Body of pancreas (tissue), 4 donors: ENCODE measurements at regions not wholly inside any gene's neighbourhood (a gene's known extent, or its start where the extent isn't known, plus 50 kb on each side); places are given as distances from the start of the nearest gene placed in this dataset.

Experiments used
- ATAC-seq: fragments of 150-250 bp; one replicate; pipeline ENCODE4 v1.9.1; 2016
- DNase-seq, 4 donors: peaks; one replicate each; pipeline ENCODE4 v3.0.0-alpha.2; 2019
- H3K27ac ChIP-seq, 4 donors: fragments of 200-600 bp; sonication (generic); 1 replicate in 3 of 4; 2 replicates in 1 of 4; pipeline versions ENCODE4 v1.5.1 to v1.6.1; 2016 to 2019; ENCODE audit warnings: mild to moderate bottlenecking in 1 of 4, mixed read lengths in 1 of 4, moderate library complexity in 1 of 4
- H3K27me3 ChIP-seq, 2 donors: fragments of 200-600 bp; sonication (generic); one replicate each; pipeline ENCODE4 v1.6.0; 2016; ENCODE audit warnings: mild to moderate bottlenecking in 1 of 2
- H3K36me3 ChIP-seq, 2 donors: fragments of 200-600 bp; sonication (generic); replicated peaks in 1 of 2; 2 replicates each; pipeline ENCODE4 v1.5.1; 2016; ENCODE audit warnings: low read depth in 2 of 2; ENCODE audit not compliant: insufficient read depth in 1 of 2
- H3K4me1 ChIP-seq: fragments of 200-600 bp; sonication (generic); one replicate; pipeline ENCODE4 v1.6.0; 2016
- H3K4me3 ChIP-seq, 2 donors: fragments of 200-600 bp; sonication (generic); 1 replicate in 1 of 2; 2 replicates in 1 of 2; pipeline ENCODE4 v1.5.1; 2016 to 2019
- H3K9me3 ChIP-seq, 3 donors: fragments of 200-600 bp; sonication (generic); 1 replicate in 2 of 3; 2 replicates in 1 of 3; pipeline ENCODE4 v1.5.1; 2016
- CTCF ChIP-seq, 7 experiments: fragments of 450-650 bp in 4 of 7; fragments of 200-600 bp in 3 of 7; sonication (generic) in 3 of 7; IDR thresholded peaks; one replicate each; pipeline ENCODE4 v1.5.1; 2016 to 2019; ENCODE audit warnings: antibody characterized with exemption in 7 of 7
- POLR2A ChIP-seq, 3 donors: fragments of 450-650 bp; IDR thresholded peaks; one replicate each; pipeline ENCODE4 v1.6.1; 2016; ENCODE audit warnings: antibody characterized with exemption in 3 of 3, mild to moderate bottlenecking in 2 of 3
- WGBS, 2 donors: methylation state at CpG; one replicate each; pipeline ENCODE4 v1.1.5; 2017; 5-methylcytosine and 5-hydroxymethylcytosine counted together
- intact Hi-C: fragments of 100-400 bp; cut with DNase I; formaldehyde crosslinking; loops from one replicate; pipeline ENCODE4 v1.15.1; 2023

GRCh38 chr1:234965111-234965510 is 163.5 kb downstream of the TOMM20 start:
- no peak for ATAC-seq
- no peaks in the 10 kb centered on the region for H3K9me3 ChIP-seq
- H3K4me1 ChIP-seq = peaks cover 66% of the 10 kb centered on the region
- no peak overlapping the region for H3K4me3 ChIP-seq
- no peaks in the 10 kb centered on the region for H3K27me3 ChIP-seq
- intact Hi-C loops = no loop called here
- H3K27ac ChIP-seq = peak overlapping the region in 3 of 4 donors; percentile 53 to 96 (median 94)
- no peaks in the 10 kb centered on the region for H3K36me3 ChIP-seq
- DNase-seq = peak in 1 of 4 donors; percentile 15
- TF ChIP-seq POLR2A (IDR thresholded peaks at IDR 0.05) (no peak), CTCF (IDR thresholded peaks at IDR 0.05) (no peak)

GRCh38 chr1:234963904-234964702 is 164.5 kb downstream of the TOMM20 start:
- TF ChIP-seq POLR2A (IDR thresholded peaks at IDR 0.05) (no peak), CTCF (IDR thresholded peaks at IDR 0.05) (peak in 1 of 7 experiments; percentile 21)
- DNase-seq (peak; percentile 68 to 88 (median 79)), ATAC-seq (no peak)
- no peaks in the 10 kb centered on the region for H3K36me3 ChIP-seq
- no peaks in the 10 kb centered on the region for H3K27me3 ChIP-seq
- no peaks in the 10 kb centered on the region for H3K9me3 ChIP-seq
- peak overlapping the region; percentile 81 to 96 (median 94) for H3K27ac ChIP-seq
- intact Hi-C loops = no loop called here
- WGBS, 2 donors = 12 to 21% methylated on average over 15 of the region's 15 CpGs
- no peak overlapping the region for H3K4me3 ChIP-seq
- H3K4me1 ChIP-seq = peaks cover 66% of the 10 kb centered on the region

GRCh38 chr1:234963180-234963903 is 165.3 kb downstream of the TOMM20 start:
- Histone ChIP-seq H3K4me1 (peaks cover 70% of the 10 kb centered on the region), H3K27ac (peak overlapping the region; percentile 81 to 96 (median 94)), H3K36me3 (no peaks in the 10 kb centered on the region), H3K4me3 (no peak overlapping the region), H3K9me3 (no peaks in the 10 kb centered on the region), H3K27me3 (no peaks in the 10 kb centered on the region)
- WGBS, 2 donors = 18 to 23% methylated on average over 15 of the region's 15 CpGs
- DNase-seq (peak; percentile 66 to 91 (median 72)), ATAC-seq (no peak)
- intact Hi-C loops = no loop called here
- no peak for TF ChIP-seq POLR2A (IDR thresholded peaks at IDR 0.05)
- no peak for TF ChIP-seq CTCF (IDR thresholded peaks at IDR 0.05)

DNA sequence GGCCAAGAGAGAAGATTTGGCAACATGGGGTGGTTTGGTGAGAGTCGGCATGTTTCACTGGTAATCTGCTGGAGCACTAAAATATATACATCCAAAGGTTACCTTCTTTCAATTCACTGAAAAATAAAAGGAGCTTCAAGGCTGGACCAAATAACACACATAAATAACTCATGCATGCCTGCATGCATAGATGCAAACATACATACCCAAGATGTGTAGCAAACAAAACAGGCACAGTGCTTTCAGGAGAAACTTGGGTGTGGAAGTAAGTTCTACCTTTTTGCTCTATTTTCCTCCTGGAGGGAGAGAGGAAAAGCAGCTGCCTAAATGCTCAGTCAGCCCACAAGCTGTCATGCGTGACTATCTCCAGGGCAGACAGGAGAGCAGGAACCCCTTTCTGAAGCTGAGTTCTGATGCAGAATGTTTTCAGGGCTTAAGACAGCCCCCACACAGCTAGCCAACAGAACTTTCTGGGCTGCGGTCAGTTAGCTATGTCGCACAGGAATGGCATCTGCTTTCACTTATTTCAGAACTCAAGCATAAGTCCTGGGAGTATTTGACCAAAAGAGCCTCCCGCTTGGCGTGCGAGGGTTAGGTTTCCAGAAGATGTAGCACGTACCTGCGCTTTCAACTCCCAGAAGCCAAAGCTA is 166.2 kb downstream of the TOMM20 start:
- peak overlapping the region; percentile 87 to 96 (median 94) for H3K27ac ChIP-seq
- no peak overlapping the region for H3K4me3 ChIP-seq
- DNase-seq (peak in 3 of 4 donors; percentile 32 to 66 (median 40)), ATAC-seq (no peak)
- H3K27me3 ChIP-seq = no peaks in the 10 kb centered on the region
- peaks cover 79% of the 10 kb centered on the region for H3K4me1 ChIP-seq
- intact Hi-C loops = no loop called here
- TF ChIP-seq CTCF (IDR thresholded peaks at IDR 0.05) = no peak
- no peak for TF ChIP-seq POLR2A (IDR thresholded peaks at IDR 0.05)
- 64 to 70% methylated on average over 9 of the region's 9 CpGs for WGBS, 2 donors
- no peaks in the 10 kb centered on the region for H3K9me3 ChIP-seq
- no peaks in the 10 kb centered on the region for H3K36me3 ChIP-seq
